ENCODE measurements at regions not wholly inside any gene's neighbourhood (a gene's known extent, or its start where the extent isn't known, plus 50 kb on each side); places are given as distances from the start of the nearest gene placed in this dataset.

GRCh38 chr5:66515209-66515608, 81.0 kb upstream of the MAST4 start:
- no peak for TF ChIP-seq POLR2AphosphoS5 (IDR thresholded peaks at IDR 0.05)
- WGBS: 83% methylated on average over 5 of the region's 5 CpGs
- Histone ChIP-seq H3K27ac (no peak overlapping the region), H3K9me3 (no peaks in the 10 kb centered on the region), H3K27me3 (no peaks in the 10 kb centered on the region), H3K36me3 (no peaks in the 10 kb centered on the region), H3K4me3 (no peak overlapping the region), H3K4me1 (no peaks in the 10 kb centered on the region)
- no peak for DNase-seq (ENCODE audit: low spot score in 2 of 2)

GRCh38 chr5:66516550-66516949, 79.6 kb upstream of the MAST4 start:
- DNase-seq (ENCODE audit: low spot score in 2 of 2): no peak
- Histone ChIP-seq H3K4me1 (no peaks in the 10 kb centered on the region), H3K9me3 (peaks cover 8% of the 10 kb centered on the region), H3K27ac (no peak overlapping the region), H3K36me3 (no peaks in the 10 kb centered on the region), H3K4me3 (no peak overlapping the region), H3K27me3 (no peaks in the 10 kb centered on the region)
- 89% methylated on average over 1 of the region's 1 CpG for WGBS
- no peak for TF ChIP-seq EP300 (IDR thresholded peaks at IDR 0.05)
- TF ChIP-seq, protein P1, sequence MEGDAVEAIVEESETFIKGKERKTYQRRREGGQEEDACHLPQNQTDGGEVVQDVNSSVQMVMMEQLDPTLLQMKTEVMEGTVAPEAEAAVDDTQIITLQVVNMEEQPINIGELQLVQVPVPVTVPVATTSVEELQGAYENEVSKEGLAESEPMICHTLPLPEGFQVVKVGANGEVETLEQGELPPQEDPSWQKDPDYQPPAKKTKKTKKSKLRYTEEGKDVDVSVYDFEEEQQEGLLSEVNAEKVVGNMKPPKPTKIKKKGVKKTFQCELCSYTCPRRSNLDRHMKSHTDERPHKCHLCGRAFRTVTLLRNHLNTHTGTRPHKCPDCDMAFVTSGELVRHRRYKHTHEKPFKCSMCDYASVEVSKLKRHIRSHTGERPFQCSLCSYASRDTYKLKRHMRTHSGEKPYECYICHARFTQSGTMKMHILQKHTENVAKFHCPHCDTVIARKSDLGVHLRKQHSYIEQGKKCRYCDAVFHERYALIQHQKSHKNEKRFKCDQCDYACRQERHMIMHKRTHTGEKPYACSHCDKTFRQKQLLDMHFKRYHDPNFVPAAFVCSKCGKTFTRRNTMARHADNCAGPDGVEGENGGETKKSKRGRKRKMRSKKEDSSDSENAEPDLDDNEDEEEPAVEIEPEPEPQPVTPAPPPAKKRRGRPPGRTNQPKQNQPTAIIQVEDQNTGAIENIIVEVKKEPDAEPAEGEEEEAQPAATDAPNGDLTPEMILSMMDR (IDR thresholded peaks at IDR 0.05): no peak
- no peak for TF ChIP-seq POLR2AphosphoS5 (IDR thresholded peaks at IDR 0.05)
- TF ChIP-seq POLR2A (IDR thresholded peaks at IDR 0.05): no peak

GRCh38 chr5:66517351-66517750, 78.8 kb upstream of the MAST4 start:
- Histone ChIP-seq H3K27me3 (no peaks in the 10 kb centered on the region), H3K36me3 (no peaks in the 10 kb centered on the region), H3K4me1 (no peaks in the 10 kb centered on the region), H3K4me3 (no peak overlapping the region), H3K27ac (no peak overlapping the region), H3K9me3 (peaks cover 10% of the 10 kb centered on the region)
- no peak for DNase-seq (ENCODE audit: low spot score in 2 of 2)
- TF ChIP-seq POLR2A (IDR thresholded peaks at IDR 0.05) (no peak), EP300 (IDR thresholded peaks at IDR 0.05) (no peak), POLR2AphosphoS5 (IDR thresholded peaks at IDR 0.05) (no peak)
- TF ChIP-seq, protein P1 (IDR thresholded peaks at IDR 0.05): no peak
- WGBS: 50% methylated on average over 2 of the region's 2 CpGs

GRCh38 chr5:66518052-66518451, 78.1 kb upstream of the MAST4 start:
- Histone ChIP-seq H3K4me1 (no peaks in the 10 kb centered on the region), H3K36me3 (no peaks in the 10 kb centered on the region), H3K27ac (no peak overlapping the region), H3K27me3 (no peaks in the 10 kb centered on the region), H3K4me3 (no peak overlapping the region), H3K9me3 (peaks cover 10% of the 10 kb centered on the region)
- TF ChIP-seq EP300 (IDR thresholded peaks at IDR 0.05): no peak
- TF ChIP-seq POLR2AphosphoS5 (IDR thresholded peaks at IDR 0.05): no peak
- TF ChIP-seq, protein P1 (IDR thresholded peaks at IDR 0.05): no peak
- TF ChIP-seq POLR2A (IDR thresholded peaks at IDR 0.05): no peak
- DNase-seq (ENCODE audit: low spot score in 2 of 2): no peak
- WGBS: 61% methylated on average over 3 of the region's 3 CpGs

GRCh38 chr5:66518753-66519152, 77.4 kb upstream of the MAST4 start:
- TF ChIP-seq, protein P1 (IDR thresholded peaks at IDR 0.05): no peak
- TF ChIP-seq POLR2A (IDR thresholded peaks at IDR 0.05) (no peak), EP300 (IDR thresholded peaks at IDR 0.05) (no peak), POLR2AphosphoS5 (IDR thresholded peaks at IDR 0.05) (no peak)
- Histone ChIP-seq H3K36me3 (no peaks in the 10 kb centered on the region), H3K27ac (no peak overlapping the region), H3K27me3 (no peaks in the 10 kb centered on the region), H3K9me3 (peaks cover 10% of the 10 kb centered on the region), H3K4me3 (no peak overlapping the region), H3K4me1 (no peaks in the 10 kb centered on the region)
- no peak for DNase-seq (ENCODE audit: low spot score in 2 of 2)
- 30% methylated on average over 4 of the region's 4 CpGs for WGBS

GRCh38 chr5:66519626-66520025, 76.6 kb upstream of the MAST4 start:
- no peak for DNase-seq (ENCODE audit: low spot score in 2 of 2)
- TF ChIP-seq POLR2A (IDR thresholded peaks at IDR 0.05) (no peak), EP300 (IDR thresholded peaks at IDR 0.05) (no peak), POLR2AphosphoS5 (IDR thresholded peaks at IDR 0.05) (no peak)
- TF ChIP-seq, protein P1 (IDR thresholded peaks at IDR 0.05): no peak
- Histone ChIP-seq H3K9me3 (peaks cover 10% of the 10 kb centered on the region), H3K4me1 (no peaks in the 10 kb centered on the region), H3K4me3 (no peak overlapping the region), H3K27ac (no peak overlapping the region), H3K27me3 (no peaks in the 10 kb centered on the region), H3K36me3 (no peaks in the 10 kb centered on the region)
- 62% methylated on average over 1 of the region's 1 CpG for WGBS

Measured in suprapubic skin (tissue), 4 donors.